ENCODE measurements at regions not wholly inside any gene's neighbourhood (a gene's known extent, or its start where the extent isn't known, plus 50 kb on each side); places are given as distances from the start of the nearest gene placed in this dataset.
"Not testable (repeated sequence)": the region's sequence is repeated elsewhere in the genome, so short reads cannot be mapped to it uniquely, and the experiment has no call there.

DNA sequence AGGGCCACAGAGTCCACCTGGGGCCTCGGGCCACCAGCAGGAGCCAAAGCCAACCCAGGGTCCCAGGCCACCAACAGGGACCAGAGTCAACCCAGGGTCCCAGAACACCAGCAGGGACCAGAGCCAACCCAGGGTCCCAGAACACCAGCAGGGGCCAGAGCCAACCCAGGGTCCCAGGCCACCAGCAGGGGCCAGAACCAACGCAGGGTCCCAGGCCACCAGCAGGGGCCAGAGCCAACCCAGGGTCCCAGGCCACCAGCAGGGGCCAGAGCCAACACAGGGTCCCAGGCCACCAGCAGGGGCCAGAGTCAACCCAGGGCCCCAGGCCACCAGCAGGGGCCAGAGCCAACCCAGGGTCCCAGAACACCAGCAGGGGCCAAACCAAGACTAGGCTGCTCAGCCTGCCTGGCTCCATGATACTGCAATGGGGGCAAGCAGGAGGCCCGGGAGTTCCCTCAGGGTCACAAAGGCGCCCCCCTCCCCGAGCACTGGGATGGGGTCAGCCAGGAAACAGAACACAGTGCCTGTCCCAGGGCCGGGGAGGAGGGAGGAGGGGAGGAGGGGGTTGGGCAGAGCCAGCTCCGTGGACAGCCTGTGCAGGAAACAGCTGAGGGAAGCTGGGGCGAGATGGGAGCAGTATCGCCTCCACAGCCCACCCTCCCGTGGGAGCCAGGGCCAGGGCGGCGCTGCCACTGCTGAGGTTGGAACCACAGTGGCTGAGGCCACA is 62.0 kb upstream of the PRR5 start:
- BruUV-seq (replicated peaks) = no TSS peak
- intact Hi-C loops (cut with micrococcal nuclease; ENCODE audit: unreplicated experiment) (no loop called here), in situ Hi-C loops (cut with HindIII; ENCODE audit: low pct_unique_long_range_greater_than_20kb, low sequenced_read_pairs) (no loop called here)
- Histone ChIP-seq H3K36me3 (ENCODE audit: control insufficient read depth, insufficient read depth, low read length) (no peaks in the 10 kb centered on the region), H3K4me1 (ENCODE audit: control insufficient read depth, insufficient read depth, low read length) (peaks cover 3% of the 10 kb centered on the region; the same call in 1 of the 2 replicates), H3K27me3 (ENCODE audit: control insufficient read depth, insufficient read depth, low read length) (no peaks in the 10 kb centered on the region), H3K9me3 (ENCODE audit: control insufficient read depth, insufficient read depth, low read depth, low read length) (no peaks in the 10 kb centered on the region), H3K4me3 (ENCODE audit: low read depth in 2 of 2, low read length in 2 of 2) (no peak overlapping the region), H3K27ac (ENCODE audit: low read length) (no peak overlapping the region)
- DNase-seq (ENCODE audit: low read depth, low spot score) = no peak
- no peak for ATAC-seq
- TF ChIP-seq, protein P1, sequence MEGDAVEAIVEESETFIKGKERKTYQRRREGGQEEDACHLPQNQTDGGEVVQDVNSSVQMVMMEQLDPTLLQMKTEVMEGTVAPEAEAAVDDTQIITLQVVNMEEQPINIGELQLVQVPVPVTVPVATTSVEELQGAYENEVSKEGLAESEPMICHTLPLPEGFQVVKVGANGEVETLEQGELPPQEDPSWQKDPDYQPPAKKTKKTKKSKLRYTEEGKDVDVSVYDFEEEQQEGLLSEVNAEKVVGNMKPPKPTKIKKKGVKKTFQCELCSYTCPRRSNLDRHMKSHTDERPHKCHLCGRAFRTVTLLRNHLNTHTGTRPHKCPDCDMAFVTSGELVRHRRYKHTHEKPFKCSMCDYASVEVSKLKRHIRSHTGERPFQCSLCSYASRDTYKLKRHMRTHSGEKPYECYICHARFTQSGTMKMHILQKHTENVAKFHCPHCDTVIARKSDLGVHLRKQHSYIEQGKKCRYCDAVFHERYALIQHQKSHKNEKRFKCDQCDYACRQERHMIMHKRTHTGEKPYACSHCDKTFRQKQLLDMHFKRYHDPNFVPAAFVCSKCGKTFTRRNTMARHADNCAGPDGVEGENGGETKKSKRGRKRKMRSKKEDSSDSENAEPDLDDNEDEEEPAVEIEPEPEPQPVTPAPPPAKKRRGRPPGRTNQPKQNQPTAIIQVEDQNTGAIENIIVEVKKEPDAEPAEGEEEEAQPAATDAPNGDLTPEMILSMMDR (IDR thresholded peaks at IDR 0.05) = no peak
- TF ChIP-seq TCF7L2 (IDR thresholded peaks at IDR 0.05; ENCODE audit: low read depth, low read length) = no peak
- no peak for TF ChIP-seq POLR2AphosphoS5 (IDR thresholded peaks at IDR 0.05; ENCODE audit: low read depth, low read length)
- TF ChIP-seq SIN3A (IDR thresholded peaks at IDR 0.05; ENCODE audit: borderline replicate concordance, insufficient read depth, low read depth, low read length) = no peak
- TF ChIP-seq, protein P2, sequence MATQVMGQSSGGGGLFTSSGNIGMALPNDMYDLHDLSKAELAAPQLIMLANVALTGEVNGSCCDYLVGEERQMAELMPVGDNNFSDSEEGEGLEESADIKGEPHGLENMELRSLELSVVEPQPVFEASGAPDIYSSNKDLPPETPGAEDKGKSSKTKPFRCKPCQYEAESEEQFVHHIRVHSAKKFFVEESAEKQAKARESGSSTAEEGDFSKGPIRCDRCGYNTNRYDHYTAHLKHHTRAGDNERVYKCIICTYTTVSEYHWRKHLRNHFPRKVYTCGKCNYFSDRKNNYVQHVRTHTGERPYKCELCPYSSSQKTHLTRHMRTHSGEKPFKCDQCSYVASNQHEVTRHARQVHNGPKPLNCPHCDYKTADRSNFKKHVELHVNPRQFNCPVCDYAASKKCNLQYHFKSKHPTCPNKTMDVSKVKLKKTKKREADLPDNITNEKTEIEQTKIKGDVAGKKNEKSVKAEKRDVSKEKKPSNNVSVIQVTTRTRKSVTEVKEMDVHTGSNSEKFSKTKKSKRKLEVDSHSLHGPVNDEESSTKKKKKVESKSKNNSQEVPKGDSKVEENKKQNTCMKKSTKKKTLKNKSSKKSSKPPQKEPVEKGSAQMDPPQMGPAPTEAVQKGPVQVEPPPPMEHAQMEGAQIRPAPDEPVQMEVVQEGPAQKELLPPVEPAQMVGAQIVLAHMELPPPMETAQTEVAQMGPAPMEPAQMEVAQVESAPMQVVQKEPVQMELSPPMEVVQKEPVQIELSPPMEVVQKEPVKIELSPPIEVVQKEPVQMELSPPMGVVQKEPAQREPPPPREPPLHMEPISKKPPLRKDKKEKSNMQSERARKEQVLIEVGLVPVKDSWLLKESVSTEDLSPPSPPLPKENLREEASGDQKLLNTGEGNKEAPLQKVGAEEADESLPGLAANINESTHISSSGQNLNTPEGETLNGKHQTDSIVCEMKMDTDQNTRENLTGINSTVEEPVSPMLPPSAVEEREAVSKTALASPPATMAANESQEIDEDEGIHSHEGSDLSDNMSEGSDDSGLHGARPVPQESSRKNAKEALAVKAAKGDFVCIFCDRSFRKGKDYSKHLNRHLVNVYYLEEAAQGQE (IDR thresholded peaks at IDR 0.05; ENCODE audit: insufficient read depth in 1 of 2, low read depth in 2 of 2, low read length in 1 of 2) = no peak
- ChIA-PET CTCF (no interaction called here), POLR2A (no interaction called here)

DNA sequence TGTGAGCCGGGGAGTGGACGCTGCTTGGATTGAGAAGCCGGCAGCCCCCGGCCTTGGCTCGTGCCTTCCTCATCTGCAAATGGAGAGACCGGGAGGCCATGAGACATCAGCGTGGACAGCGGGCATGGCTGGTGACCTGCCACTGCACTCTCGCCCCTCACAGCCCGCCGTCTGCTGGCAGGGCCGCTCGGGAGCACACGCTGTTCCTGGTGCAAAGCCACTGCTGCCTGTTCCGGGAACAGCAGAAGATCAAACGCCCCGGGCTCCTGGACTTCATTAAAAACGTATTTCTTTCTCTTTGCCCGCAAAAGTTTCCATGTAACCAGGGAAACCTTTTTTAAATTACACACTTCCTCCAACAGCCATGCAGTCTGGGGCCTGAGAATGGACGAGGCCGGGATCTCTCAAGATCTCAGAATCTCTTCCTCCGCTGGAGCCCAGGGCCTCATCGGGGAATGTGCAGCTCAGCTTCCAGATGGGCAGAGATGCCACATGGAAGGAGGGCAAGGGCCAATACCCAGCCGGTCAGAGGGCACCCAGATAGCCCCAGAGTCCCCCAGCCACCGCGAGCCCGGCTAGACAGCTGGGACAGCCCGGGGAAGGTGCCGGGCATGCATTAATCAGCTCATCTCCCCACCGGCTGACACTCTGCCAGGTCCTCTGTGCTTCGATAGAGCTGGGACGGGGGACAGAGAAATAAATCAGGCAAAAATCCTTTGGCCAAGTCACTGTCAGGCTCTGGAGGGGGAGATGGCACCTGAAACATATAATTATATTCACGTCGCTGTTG is 62.8 kb upstream of the PRR5 start:
- Histone ChIP-seq H3K4me1 (ENCODE audit: control insufficient read depth, insufficient read depth, low read length) (no peaks in the 10 kb centered on the region), H3K9me3 (ENCODE audit: control insufficient read depth, insufficient read depth, low read depth, low read length) (no peaks in the 10 kb centered on the region), H3K36me3 (ENCODE audit: control insufficient read depth, insufficient read depth, low read length) (no peaks in the 10 kb centered on the region), H3K4me3 (ENCODE audit: low read depth in 2 of 2, low read length in 2 of 2) (no peak overlapping the region), H3K27me3 (ENCODE audit: control insufficient read depth, insufficient read depth, low read length) (no peaks in the 10 kb centered on the region), H3K27ac (ENCODE audit: low read length) (no peak overlapping the region)
- BruUV-seq (replicated peaks) = no TSS peak
- ChIA-PET CTCF (no interaction called here), POLR2A (no interaction called here)
- in situ Hi-C loops (cut with HindIII; ENCODE audit: low pct_unique_long_range_greater_than_20kb, low sequenced_read_pairs) = no loop called here
- intact Hi-C loops (cut with micrococcal nuclease; ENCODE audit: unreplicated experiment) = no loop called here
- no peak for ATAC-seq
- no peak for DNase-seq (ENCODE audit: low read depth, low spot score)
- TF ChIP-seq TCF7L2 (IDR thresholded peaks at IDR 0.05; ENCODE audit: low read depth, low read length) = no peak
- TF ChIP-seq, protein P1 (IDR thresholded peaks at IDR 0.05) = no peak
- TF ChIP-seq POLR2AphosphoS5 (IDR thresholded peaks at IDR 0.05; ENCODE audit: low read depth, low read length) = no peak
- TF ChIP-seq, protein P2 (IDR thresholded peaks at IDR 0.05; ENCODE audit: insufficient read depth in 1 of 2, low read depth in 2 of 2, low read length in 1 of 2) = no peak
- no peak for TF ChIP-seq SIN3A (IDR thresholded peaks at IDR 0.05; ENCODE audit: borderline replicate concordance, insufficient read depth, low read depth, low read length)

DNA sequence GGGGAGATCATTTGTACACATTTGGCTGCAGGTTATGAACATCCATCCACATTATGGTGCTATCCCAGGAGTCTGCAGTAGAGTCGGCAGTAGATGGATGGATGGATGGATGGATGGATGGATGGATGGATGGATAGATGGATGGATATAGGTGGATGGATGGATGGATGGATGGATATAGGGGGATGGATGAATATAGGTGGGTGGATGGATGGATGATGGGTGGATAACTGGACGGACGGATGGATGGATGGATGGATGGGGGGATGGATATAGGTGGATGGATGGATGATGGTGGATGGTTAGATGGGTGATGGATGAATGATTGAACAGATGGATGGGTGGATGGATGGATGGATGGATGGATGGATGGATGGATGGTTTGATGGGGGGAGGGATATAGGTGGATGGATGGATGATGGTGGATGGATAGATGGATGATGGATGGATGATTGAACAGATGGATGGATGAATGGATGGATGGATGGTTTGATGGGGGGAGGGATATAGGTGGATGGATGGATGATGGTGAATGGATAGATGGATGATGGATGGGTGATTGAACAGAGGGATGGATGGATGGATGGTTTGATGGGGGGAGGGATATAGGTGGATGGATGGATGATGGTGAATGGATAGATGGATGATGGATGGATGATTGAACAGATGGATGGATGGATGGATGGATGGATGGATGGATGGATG is 65.3 kb upstream of the PRR5 start:
- BruUV-seq (replicated peaks); H3K36me3 ChIP-seq (ENCODE audit: control insufficient read depth, insufficient read depth, low read length); H3K27me3 ChIP-seq (ENCODE audit: control insufficient read depth, insufficient read depth, low read length); H3K27ac ChIP-seq (ENCODE audit: low read length); H3K4me1 ChIP-seq (ENCODE audit: control insufficient read depth, insufficient read depth, low read length); H3K4me3 ChIP-seq (ENCODE audit: low read depth in 2 of 2, low read length in 2 of 2); H3K9me3 ChIP-seq (ENCODE audit: control insufficient read depth, insufficient read depth, low read depth, low read length); in situ Hi-C loops (cut with HindIII; ENCODE audit: low pct_unique_long_range_greater_than_20kb, low sequenced_read_pairs); intact Hi-C loops (cut with micrococcal nuclease; ENCODE audit: unreplicated experiment); POLR2A ChIA-PET; ATAC-seq; CTCF ChIA-PET; DNase-seq (ENCODE audit: low read depth, low spot score): not testable (repeated sequence)
